VCaP (cell line): ENCODE measurements at regions not wholly inside any gene's neighbourhood (a gene's known extent, or its start where the extent isn't known, plus 50 kb on each side); places are given as distances from the start of the nearest gene placed in this dataset.
A peak's percentile ranks its signal among the peaks of the same experiment; 100 is the strongest.

Source experiments
- H3K27ac ChIP-seq: fragments of 450-650 bp; 2 replicates; pipeline ENCODE4 v1.5.1; 2017
- CTCF ChIP-seq: fragments of 450-650 bp; conservative IDR thresholded peaks from 2 replicates; pipeline ENCODE4 v1.5.1; 2017; ENCODE audit warnings: mild to moderate bottlenecking, moderate library complexity

GRCh38 chr15:92840149-92840548 is 60.0 kb upstream of the CHD2 start:
- TF ChIP-seq CTCF, result no peak
- H3K27ac ChIP-seq, result no peak overlapping the region

GRCh38 chr15:92843326-92843725 is 56.8 kb upstream of the CHD2 start:
- H3K27ac ChIP-seq, result no peak overlapping the region; the same call in 1 of the 2 replicates
- no peak for TF ChIP-seq CTCF

GRCh38 chr15:92843814-92844213 is 56.3 kb upstream of the CHD2 start:
- peak overlapping the region; percentile 60; the same call in 1 of the 2 replicates for H3K27ac ChIP-seq
- no peak for TF ChIP-seq CTCF

- no peak for TF ChIP-seq CTCF
- peak overlapping the region; percentile 60 for H3K27ac ChIP-seq
Observed at GRCh38 chr15:92845126-92845508, 55.0 kb upstream of the CHD2 start.

- H3K27ac ChIP-seq, result no peak overlapping the region; the same call in 1 of the 2 replicates
- TF ChIP-seq CTCF, result no peak
Observed at GRCh38 chr15:92846741-92847140, 53.4 kb upstream of the CHD2 start.

- no peak for TF ChIP-seq CTCF
- H3K27ac ChIP-seq, result no peak overlapping the region
Observed at GRCh38 chr15:92847841-92848240, 52.3 kb upstream of the CHD2 start.

- no peak for TF ChIP-seq CTCF
- no peak overlapping the region for H3K27ac ChIP-seq
Observed at GRCh38 chr15:92848464-92848851, 51.7 kb upstream of the CHD2 start.
